Epithelial cell of prostate (primary cell): ENCODE measurements at regions not wholly inside any gene's neighbourhood (a gene's known extent, or its start where the extent isn't known, plus 50 kb on each side); places are given as distances from the start of the nearest gene placed in this dataset.

ENCODE experiments used
- DNase-seq: peaks from one replicate; pipeline ENCODE4 v3.0.0-alpha.2; 2011; ENCODE audit warnings: low read depth, low spot score
- H3K27ac ChIP-seq: fragments of 450-650 bp; 2 replicates; pipeline ENCODE4 v1.5.1; 2017; ENCODE audit warnings: mild to moderate bottlenecking

GRCh38 chrY:11293392-11293791 is 1407.6 kb upstream of the USP9Y start:
- DNase-seq: no peak
- H3K27ac ChIP-seq: no peak overlapping the region

GRCh38 chrY:11334151-11334550 is 1366.9 kb upstream of the USP9Y start:
- no peak overlapping the region for H3K27ac ChIP-seq
- peak; percentile 0 for DNase-seq
